ENCODE measurements at regions not wholly inside any gene's neighbourhood (a gene's known extent, or its start where the extent isn't known, plus 50 kb on each side); places are given as distances from the start of the nearest gene placed in this dataset.
"Not testable (repeated sequence)": the region's sequence is repeated elsewhere in the genome, so short reads cannot be mapped to it uniquely, and the experiment has no call there.

- H3K4me1 ChIP-seq (ENCODE audit: insufficient read depth) = no peaks in the 10 kb centered on the region
- WGBS = 68% methylated on average over 2 of the region's 2 CpGs
- H3K27ac ChIP-seq (ENCODE audit: low read depth) = no peak overlapping the region
- H3K4me3 ChIP-seq (ENCODE audit: low read depth, low read length) = no peak overlapping the region
- no peaks in the 10 kb centered on the region for H3K36me3 ChIP-seq (ENCODE audit: insufficient read depth)
- DNase-seq (ENCODE audit: extremely low spot score) = no peak
Measured at GRCh38 chr5:168142402-168142801, 149.0 kb upstream of the WWC1 start.

DNA sequence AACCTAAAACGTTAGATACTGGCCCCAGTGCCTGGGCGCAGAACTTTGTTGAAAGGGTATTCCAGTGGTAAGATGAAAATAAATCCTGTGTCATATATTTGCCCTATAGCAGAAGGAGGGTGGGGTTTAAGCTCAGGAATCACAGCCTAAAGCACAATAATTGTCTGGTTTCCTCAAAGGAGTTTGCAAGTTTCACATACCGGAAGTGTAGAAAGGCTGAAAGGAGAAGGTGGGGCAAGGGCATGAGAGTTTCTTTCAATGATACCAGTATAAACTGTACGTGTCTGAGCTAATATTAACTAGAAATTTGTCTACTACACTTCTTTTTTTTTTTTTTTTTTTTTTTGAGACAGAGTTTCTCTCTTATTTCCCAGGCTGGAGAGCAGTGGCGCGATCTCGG, 147.9 kb upstream of the WWC1 start:
- H3K4me3 ChIP-seq (ENCODE audit: low read depth, low read length); H3K4me1 ChIP-seq (ENCODE audit: insufficient read depth); DNase-seq (ENCODE audit: extremely low spot score); H3K36me3 ChIP-seq (ENCODE audit: insufficient read depth); H3K27ac ChIP-seq (ENCODE audit: low read depth): not testable (repeated sequence)
- WGBS = 69% methylated on average over 7 of the region's 7 CpGs

DNA sequence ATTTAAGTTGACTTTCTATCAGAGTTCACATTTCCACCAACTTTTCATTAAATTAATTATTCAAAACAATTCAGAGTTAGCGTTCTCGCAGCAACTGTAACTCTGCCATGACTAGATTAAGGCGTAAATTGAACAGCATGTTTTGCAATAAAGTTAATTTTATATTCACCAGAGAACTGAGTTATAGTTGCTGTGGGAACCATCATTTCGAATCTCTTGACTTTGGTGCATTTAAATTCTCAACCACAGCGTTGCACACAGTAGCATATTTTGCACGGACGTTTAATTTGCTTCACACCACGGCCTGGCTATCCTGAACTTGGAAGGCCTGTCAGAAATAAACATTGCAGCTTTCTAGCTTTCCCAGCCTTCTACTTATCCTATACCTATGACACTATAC, 144.3 kb upstream of the WWC1 start:
- Histone ChIP-seq H3K4me3 (ENCODE audit: low read depth, low read length) (no peak overlapping the region), H3K27ac (ENCODE audit: low read depth) (no peak overlapping the region), H3K36me3 (ENCODE audit: insufficient read depth) (no peaks in the 10 kb centered on the region), H3K4me1 (ENCODE audit: insufficient read depth) (no peaks in the 10 kb centered on the region)
- DNase-seq (ENCODE audit: extremely low spot score) = no peak
- 84% methylated on average over 8 of the region's 8 CpGs for WGBS

DNA sequence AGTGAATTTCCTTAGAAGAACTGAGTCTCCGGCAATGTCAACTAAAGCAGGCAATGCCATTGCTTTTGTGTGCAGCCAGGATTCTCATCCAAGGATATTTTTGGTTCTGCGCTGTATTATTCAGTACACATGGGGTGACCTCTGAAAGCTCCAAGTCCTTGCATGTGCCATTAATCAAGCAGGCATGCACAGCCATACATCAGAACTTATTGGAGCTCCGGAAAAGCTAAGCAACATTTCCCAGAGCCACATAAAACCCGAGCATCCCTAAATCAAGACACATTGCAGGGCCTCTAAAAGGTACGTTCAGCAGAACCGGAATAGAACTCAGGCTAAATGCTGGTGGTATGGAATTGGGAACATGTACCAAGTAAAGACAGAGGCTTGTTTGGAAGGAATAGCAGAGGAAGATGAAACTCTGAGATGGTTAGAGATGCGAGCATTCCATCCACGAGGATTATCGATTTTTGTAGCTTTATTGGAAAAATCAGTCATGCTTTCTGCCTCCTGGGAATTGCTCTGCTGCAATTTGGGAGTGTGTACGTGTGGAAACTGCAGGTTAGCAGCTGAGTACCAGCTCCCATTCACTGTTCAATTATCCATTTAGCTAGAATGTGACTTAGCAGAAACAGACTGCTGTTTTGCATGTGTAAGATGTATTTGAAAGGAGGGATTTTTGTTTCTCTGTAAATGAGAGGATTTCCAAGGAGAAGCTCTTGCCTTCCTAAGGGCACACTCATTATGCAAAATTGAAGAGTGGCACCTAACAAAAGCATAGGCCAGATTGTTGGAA, 143.7 kb upstream of the WWC1 start:
- Histone ChIP-seq H3K4me1 (ENCODE audit: insufficient read depth) (no peaks in the 10 kb centered on the region), H3K27ac (ENCODE audit: low read depth) (no peak overlapping the region), H3K36me3 (ENCODE audit: insufficient read depth) (no peaks in the 10 kb centered on the region), H3K4me3 (ENCODE audit: low read depth, low read length) (no peak overlapping the region)
- 53% methylated on average over 10 of the region's 10 CpGs for WGBS
- DNase-seq (ENCODE audit: extremely low spot score) = no peak

DNA sequence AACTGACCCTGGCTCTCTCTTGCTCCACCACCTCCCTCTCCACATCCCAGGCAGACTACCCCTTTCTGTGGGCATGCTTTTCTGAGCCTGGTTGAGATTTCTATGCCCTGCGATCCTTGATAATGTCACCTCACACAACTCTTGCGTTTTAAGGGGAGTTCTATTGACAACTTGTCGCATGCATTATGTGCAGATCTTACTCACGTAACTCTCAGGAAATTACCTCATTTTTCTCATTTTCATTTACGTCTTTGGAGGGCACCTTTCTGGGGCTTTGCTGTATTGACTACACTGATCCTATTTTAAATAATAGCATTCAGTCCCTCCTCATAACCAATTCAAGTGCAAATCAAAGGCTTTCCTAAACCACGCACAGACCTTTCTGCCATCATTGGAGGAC, 140.4 kb upstream of the WWC1 start:
- no peaks in the 10 kb centered on the region for H3K36me3 ChIP-seq (ENCODE audit: insufficient read depth)
- DNase-seq (ENCODE audit: extremely low spot score) = no peak
- WGBS = 89% methylated on average over 6 of the region's 6 CpGs
- H3K4me3 ChIP-seq (ENCODE audit: low read depth, low read length) = no peak overlapping the region
- H3K27ac ChIP-seq (ENCODE audit: low read depth) = no peak overlapping the region
- H3K4me1 ChIP-seq (ENCODE audit: insufficient read depth) = no peaks in the 10 kb centered on the region

- H3K4me1 ChIP-seq (ENCODE audit: insufficient read depth) = no peaks in the 10 kb centered on the region
- DNase-seq (ENCODE audit: extremely low spot score) = no peak
- 80% methylated on average over 3 of the region's 3 CpGs for WGBS
- no peak overlapping the region for H3K27ac ChIP-seq (ENCODE audit: low read depth)
- H3K36me3 ChIP-seq (ENCODE audit: insufficient read depth) = no peaks in the 10 kb centered on the region
- no peak overlapping the region for H3K4me3 ChIP-seq (ENCODE audit: low read depth, low read length)
Measured at GRCh38 chr5:168152660-168153059, 138.8 kb upstream of the WWC1 start.

GRCh38 chr5:168153263-168153875, 138.1 kb upstream of the WWC1 start:
- no peak overlapping the region for H3K4me3 ChIP-seq (ENCODE audit: low read depth, low read length)
- no peak overlapping the region for H3K27ac ChIP-seq (ENCODE audit: low read depth)
- no peaks in the 10 kb centered on the region for H3K4me1 ChIP-seq (ENCODE audit: insufficient read depth)
- H3K36me3 ChIP-seq (ENCODE audit: insufficient read depth) = no peaks in the 10 kb centered on the region
- DNase-seq (ENCODE audit: extremely low spot score) = no peak
- WGBS = 61% methylated on average over 7 of the region's 7 CpGs

- Histone ChIP-seq H3K36me3 (ENCODE audit: insufficient read depth) (no peaks in the 10 kb centered on the region), H3K4me3 (ENCODE audit: low read depth, low read length) (no peak overlapping the region), H3K4me1 (ENCODE audit: insufficient read depth) (no peaks in the 10 kb centered on the region), H3K27ac (ENCODE audit: low read depth) (no peak overlapping the region)
- WGBS = 84% methylated on average over 6 of the region's 6 CpGs
- DNase-seq (ENCODE audit: extremely low spot score) = no peak
Measured at GRCh38 chr5:168153876-168154270, 137.6 kb upstream of the WWC1 start.

GRCh38 chr5:168155585-168155984, 135.9 kb upstream of the WWC1 start:
- Histone ChIP-seq H3K36me3 (ENCODE audit: insufficient read depth) (no peaks in the 10 kb centered on the region), H3K27ac (ENCODE audit: low read depth) (no peak overlapping the region), H3K4me3 (ENCODE audit: low read depth, low read length) (no peak overlapping the region), H3K4me1 (ENCODE audit: insufficient read depth) (no peaks in the 10 kb centered on the region)
- 64% methylated on average over 2 of the region's 2 CpGs for WGBS
- no peak for DNase-seq (ENCODE audit: extremely low spot score)

GRCh38 chr5:168156170-168156569, 135.3 kb upstream of the WWC1 start:
- 86% methylated on average over 1 of the region's 1 CpG for WGBS
- no peak overlapping the region for H3K27ac ChIP-seq (ENCODE audit: low read depth)
- H3K36me3 ChIP-seq (ENCODE audit: insufficient read depth) = no peaks in the 10 kb centered on the region
- H3K4me1 ChIP-seq (ENCODE audit: insufficient read depth) = no peaks in the 10 kb centered on the region
- no peak overlapping the region for H3K4me3 ChIP-seq (ENCODE audit: low read depth, low read length)
- DNase-seq (ENCODE audit: extremely low spot score) = no peak

DNA sequence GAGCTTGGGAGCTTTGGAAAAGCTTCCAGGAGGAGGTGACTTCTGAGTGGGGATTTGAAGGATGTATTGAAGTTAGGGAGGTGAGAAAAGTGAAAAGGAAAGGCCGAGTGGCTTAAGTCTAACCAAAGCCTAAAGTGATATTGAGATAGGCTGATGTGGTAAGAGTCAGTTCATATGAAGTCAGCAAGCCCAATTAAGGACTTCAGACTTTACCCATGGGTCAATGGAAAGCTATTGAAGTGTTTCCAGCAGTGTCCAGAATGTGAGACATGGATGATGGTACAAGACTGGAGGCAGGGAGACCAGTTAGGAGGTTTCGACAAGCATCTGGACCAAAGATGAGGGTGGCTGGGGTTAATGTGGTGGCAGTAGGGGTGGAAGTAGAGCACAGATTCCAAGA, 134.3 kb upstream of the WWC1 start:
- DNase-seq (ENCODE audit: extremely low spot score) = no peak
- H3K4me1 ChIP-seq (ENCODE audit: insufficient read depth) = no peaks in the 10 kb centered on the region
- WGBS = 93% methylated on average over 2 of the region's 2 CpGs
- no peaks in the 10 kb centered on the region for H3K36me3 ChIP-seq (ENCODE audit: insufficient read depth)
- no peak overlapping the region for H3K27ac ChIP-seq (ENCODE audit: low read depth)
- H3K4me3 ChIP-seq (ENCODE audit: low read depth, low read length) = no peak overlapping the region

DNA sequence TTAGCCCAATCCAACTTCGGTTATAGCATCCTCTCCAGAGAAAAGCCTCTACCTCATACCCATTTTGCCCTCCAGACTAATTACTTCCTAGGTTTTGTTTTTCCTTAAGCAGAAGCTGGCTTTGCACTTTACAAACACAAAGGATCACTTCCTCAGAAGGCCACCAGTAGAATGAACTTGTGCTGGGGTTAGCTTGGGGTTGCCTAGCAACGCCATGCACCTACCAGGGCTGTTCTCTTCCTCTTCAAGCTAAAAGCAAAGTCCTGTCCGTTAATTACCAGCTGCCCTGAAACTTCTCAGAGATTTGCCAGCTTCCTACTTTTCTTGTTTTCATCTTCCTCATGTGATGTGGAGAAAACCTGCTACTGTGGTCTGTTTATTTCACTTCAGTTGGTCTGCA, 132.0 kb upstream of the WWC1 start:
- Histone ChIP-seq H3K27ac (ENCODE audit: low read depth) (no peak overlapping the region), H3K36me3 (ENCODE audit: insufficient read depth) (no peaks in the 10 kb centered on the region), H3K4me3 (ENCODE audit: low read depth, low read length) (no peak overlapping the region), H3K4me1 (ENCODE audit: insufficient read depth) (no peaks in the 10 kb centered on the region)
- DNase-seq (ENCODE audit: extremely low spot score) = no peak
- 63% methylated on average over 3 of the region's 3 CpGs for WGBS

DNA sequence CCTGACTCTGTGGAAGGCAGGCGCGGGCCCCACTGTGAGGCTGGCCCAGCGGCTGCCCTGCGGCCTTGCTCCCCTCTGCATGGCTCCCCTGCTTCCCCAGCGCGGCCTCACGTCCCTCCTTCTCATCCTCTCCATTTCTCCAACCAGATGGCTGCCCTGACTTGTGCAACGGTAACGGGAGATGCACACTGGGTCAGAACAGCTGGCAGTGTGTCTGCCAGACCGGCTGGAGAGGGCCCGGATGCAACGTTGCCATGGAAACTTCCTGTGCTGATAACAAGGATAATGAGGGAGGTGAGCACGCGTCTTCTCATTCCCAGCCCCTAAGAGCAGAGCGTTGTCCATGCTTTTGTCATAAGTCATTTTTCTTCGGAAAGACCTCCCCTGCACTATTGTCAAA, 129.0 kb upstream of the WWC1 start:
- WGBS = 53% methylated on average over 16 of the region's 16 CpGs
- H3K27ac ChIP-seq (ENCODE audit: low read depth) = no peak overlapping the region
- H3K36me3 ChIP-seq (ENCODE audit: insufficient read depth) = no peaks in the 10 kb centered on the region
- H3K4me1 ChIP-seq (ENCODE audit: insufficient read depth) = no peaks in the 10 kb centered on the region
- DNase-seq (ENCODE audit: extremely low spot score) = no peak
- no peak overlapping the region for H3K4me3 ChIP-seq (ENCODE audit: low read depth, low read length)

DNA sequence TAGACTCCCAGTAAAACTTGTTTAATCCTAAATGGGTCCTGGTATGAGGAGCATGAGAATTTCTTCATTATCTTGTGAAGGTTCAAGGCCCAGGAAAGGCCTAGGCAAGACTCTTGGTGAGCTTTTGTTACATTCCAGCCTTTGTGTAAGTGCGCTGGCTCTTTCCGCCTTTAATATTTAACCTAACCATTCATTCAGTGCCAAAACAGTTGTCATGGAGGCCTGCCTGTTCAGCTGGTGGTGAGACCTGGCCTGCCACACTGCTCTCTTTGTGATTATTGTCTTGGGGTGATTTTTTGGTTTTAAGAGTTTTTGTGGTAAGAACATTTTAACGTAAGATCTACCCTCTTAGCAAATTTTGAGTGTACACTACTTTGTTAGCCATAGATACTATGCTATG, 127.5 kb upstream of the WWC1 start:
- Histone ChIP-seq H3K4me3 (ENCODE audit: low read depth, low read length) (no peak overlapping the region), H3K36me3 (ENCODE audit: insufficient read depth) (no peaks in the 10 kb centered on the region), H3K4me1 (ENCODE audit: insufficient read depth) (no peaks in the 10 kb centered on the region), H3K27ac (ENCODE audit: low read depth) (no peak overlapping the region)
- WGBS = 96% methylated on average over 3 of the region's 3 CpGs
- no peak for DNase-seq (ENCODE audit: extremely low spot score)
